ENCODE measurements at regions not wholly inside any gene's neighbourhood (a gene's known extent, or its start where the extent isn't known, plus 50 kb on each side); places are given as distances from the start of the nearest gene placed in this dataset.

DNA sequence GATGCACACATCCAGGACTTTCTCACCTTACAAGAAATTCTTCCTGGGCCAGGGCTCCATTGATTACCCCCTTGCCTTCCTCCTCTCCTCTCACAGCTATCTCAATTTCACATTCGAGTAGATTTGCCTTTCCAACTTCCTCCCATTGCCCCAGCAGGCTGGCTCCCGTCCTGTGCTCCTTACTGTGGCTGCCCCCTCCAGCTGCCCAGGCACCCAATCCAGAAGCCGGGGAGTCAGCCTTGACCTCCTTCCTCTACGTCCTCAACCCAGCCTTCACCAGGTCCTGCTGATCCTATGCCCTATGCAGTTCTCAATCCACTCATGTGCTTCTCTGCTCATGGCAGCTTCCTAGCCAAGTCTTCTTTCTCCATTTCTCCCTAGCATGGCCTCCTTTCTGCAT lies 85.7 kb upstream of the GPR26 start:
- no peak for DNase-seq (ENCODE audit: low read depth, low spot score)

GRCh38 chr10:123581656-123582055 lies 84.5 kb upstream of the GPR26 start:
- no peak overlapping the region for H3K9ac ChIP-seq (ENCODE audit: control insufficient read depth, extremely low read depth, insufficient read depth, low read length)
- no peaks in the 10 kb centered on the region for H3K4me1 ChIP-seq (ENCODE audit: control insufficient read depth, extremely low read depth, insufficient read depth, low read length)
- H3K36me3 ChIP-seq (ENCODE audit: control insufficient read depth in 2 of 2, extremely low read depth in 1 of 2, insufficient read depth in 2 of 2, low read length in 2 of 2), result no peaks in the 10 kb centered on the region
- H3K9me3 ChIP-seq (ENCODE audit: control insufficient read depth, low read depth, low read length), result no peaks in the 10 kb centered on the region
- peaks cover 45% of the 10 kb centered on the region for H3K27me3 ChIP-seq (ENCODE audit: control insufficient read depth, extremely low read depth, insufficient read depth, low read length)
- H2AFZ ChIP-seq (ENCODE audit: control insufficient read depth, low read length), result no peak overlapping the region
- no peak overlapping the region for H3K4me2 ChIP-seq (ENCODE audit: control insufficient read depth, extremely low read depth, insufficient read depth, low read depth, low read length)
- no peaks in the 10 kb centered on the region for H3K9me1 ChIP-seq (ENCODE audit: control insufficient read depth, extremely low read depth, insufficient read depth, low read length)
- H4K20me1 ChIP-seq (ENCODE audit: control insufficient read depth, extremely low read depth, insufficient read depth, low read length), result no peaks in the 10 kb centered on the region
- no peaks in the 10 kb centered on the region for H3K79me2 ChIP-seq (ENCODE audit: control insufficient read depth, insufficient read depth, low read length)
- no peak for FAIRE-seq
- dilution Hi-C loops (cut with MboI; ENCODE audit: extremely low pct_ligation_motif_present, low sequenced_read_pairs), result no loop called here
- no peak for TF ChIP-seq EZH2 (IDR thresholded peaks at IDR 0.05; ENCODE audit: low read length)
- TF ChIP-seq, protein P1, sequence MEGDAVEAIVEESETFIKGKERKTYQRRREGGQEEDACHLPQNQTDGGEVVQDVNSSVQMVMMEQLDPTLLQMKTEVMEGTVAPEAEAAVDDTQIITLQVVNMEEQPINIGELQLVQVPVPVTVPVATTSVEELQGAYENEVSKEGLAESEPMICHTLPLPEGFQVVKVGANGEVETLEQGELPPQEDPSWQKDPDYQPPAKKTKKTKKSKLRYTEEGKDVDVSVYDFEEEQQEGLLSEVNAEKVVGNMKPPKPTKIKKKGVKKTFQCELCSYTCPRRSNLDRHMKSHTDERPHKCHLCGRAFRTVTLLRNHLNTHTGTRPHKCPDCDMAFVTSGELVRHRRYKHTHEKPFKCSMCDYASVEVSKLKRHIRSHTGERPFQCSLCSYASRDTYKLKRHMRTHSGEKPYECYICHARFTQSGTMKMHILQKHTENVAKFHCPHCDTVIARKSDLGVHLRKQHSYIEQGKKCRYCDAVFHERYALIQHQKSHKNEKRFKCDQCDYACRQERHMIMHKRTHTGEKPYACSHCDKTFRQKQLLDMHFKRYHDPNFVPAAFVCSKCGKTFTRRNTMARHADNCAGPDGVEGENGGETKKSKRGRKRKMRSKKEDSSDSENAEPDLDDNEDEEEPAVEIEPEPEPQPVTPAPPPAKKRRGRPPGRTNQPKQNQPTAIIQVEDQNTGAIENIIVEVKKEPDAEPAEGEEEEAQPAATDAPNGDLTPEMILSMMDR (optimal IDR thresholded peaks at IDR 0.05 in 1 of 3, IDR thresholded peaks at IDR 0.05 in 1 of 3, conservative IDR thresholded peaks at IDR 0.05 in 1 of 3; ENCODE audit: extremely low read depth in 1 of 3, insufficient read depth in 2 of 3, low read length in 3 of 3), result no peak
- H3K27ac ChIP-seq (ENCODE audit: control insufficient read depth, insufficient read depth, low read length), result no peak overlapping the region
- no peak for DNase-seq (ENCODE audit: low read depth, low spot score)
- no peak overlapping the region for H3K4me3 ChIP-seq (ENCODE audit: control insufficient read depth in 2 of 3, extremely low read depth in 1 of 3, insufficient read depth in 2 of 3, low read depth in 1 of 3, low read length in 3 of 3)

More for the DNA sequence above, 85.7 kb upstream of the GPR26 start:
- Histone ChIP-seq H3K9ac (ENCODE audit: control insufficient read depth, extremely low read depth, insufficient read depth, low read length) (no peak overlapping the region), H3K27me3 (ENCODE audit: control insufficient read depth, extremely low read depth, insufficient read depth, low read length) (peaks cover 43% of the 10 kb centered on the region), H3K4me3 (ENCODE audit: control insufficient read depth in 2 of 3, extremely low read depth in 1 of 3, insufficient read depth in 2 of 3, low read depth in 1 of 3, low read length in 3 of 3) (no peak overlapping the region), H3K4me1 (ENCODE audit: control insufficient read depth, extremely low read depth, insufficient read depth, low read length) (no peaks in the 10 kb centered on the region), H3K27ac (ENCODE audit: control insufficient read depth, insufficient read depth, low read length) (no peak overlapping the region), H3K4me2 (ENCODE audit: control insufficient read depth, extremely low read depth, insufficient read depth, low read depth, low read length) (no peak overlapping the region), H3K79me2 (ENCODE audit: control insufficient read depth, insufficient read depth, low read length) (no peaks in the 10 kb centered on the region), H3K9me3 (ENCODE audit: control insufficient read depth, low read depth, low read length) (no peaks in the 10 kb centered on the region), H4K20me1 (ENCODE audit: control insufficient read depth, extremely low read depth, insufficient read depth, low read length) (no peaks in the 10 kb centered on the region), H3K9me1 (ENCODE audit: control insufficient read depth, extremely low read depth, insufficient read depth, low read length) (no peaks in the 10 kb centered on the region), H3K36me3 (ENCODE audit: control insufficient read depth in 2 of 2, extremely low read depth in 1 of 2, insufficient read depth in 2 of 2, low read length in 2 of 2) (no peaks in the 10 kb centered on the region), H2AFZ (ENCODE audit: control insufficient read depth, low read length) (no peak overlapping the region)
- dilution Hi-C loops (cut with MboI; ENCODE audit: extremely low pct_ligation_motif_present, low sequenced_read_pairs), result no loop called here
- no peak for FAIRE-seq
- TF ChIP-seq EZH2 (IDR thresholded peaks at IDR 0.05; ENCODE audit: low read length), result no peak
- TF ChIP-seq, protein P1 (optimal IDR thresholded peaks at IDR 0.05 in 1 of 3, IDR thresholded peaks at IDR 0.05 in 1 of 3, conservative IDR thresholded peaks at IDR 0.05 in 1 of 3; ENCODE audit: extremely low read depth in 1 of 3, insufficient read depth in 2 of 3, low read length in 3 of 3), result no peak
